ENCODE measurements at regions not wholly inside any gene's neighbourhood (a gene's known extent, or its start where the extent isn't known, plus 50 kb on each side); places are given as distances from the start of the nearest gene placed in this dataset.

DNA sequence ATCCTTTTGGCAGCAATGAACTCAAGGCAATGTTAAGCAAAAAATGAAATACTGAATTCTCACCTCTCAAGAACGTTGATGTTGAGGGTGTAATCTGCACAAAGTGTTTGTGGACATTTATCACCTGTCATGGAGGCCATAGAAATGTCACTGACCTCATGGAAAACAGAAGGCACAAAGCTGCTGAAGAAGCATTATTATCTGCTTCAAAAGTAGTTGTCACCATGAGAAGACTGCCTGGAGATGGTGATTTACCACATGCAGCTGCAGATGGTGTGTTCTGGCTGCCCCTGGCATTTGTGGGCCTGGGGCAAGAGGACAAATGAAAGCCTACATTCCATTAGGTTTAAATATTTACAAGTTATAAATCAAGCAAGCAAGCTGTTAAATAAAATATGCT lies 116.8 kb upstream of the RPS6KA3 start:
- no peak overlapping the region for H3K27ac ChIP-seq
- H3K4me3 ChIP-seq: no peak overlapping the region
- H3K27me3 ChIP-seq (replicated peaks): no peaks in the 10 kb centered on the region
- H3K4me1 ChIP-seq (replicated peaks): no peaks in the 10 kb centered on the region
- no peak for DNase-seq (ENCODE audit: low read depth in 1 of 2, low spot score in 2 of 2)
- no peaks in the 10 kb centered on the region for H3K36me3 ChIP-seq
- H3K9me3 ChIP-seq (replicated peaks): no peaks in the 10 kb centered on the region

DNA sequence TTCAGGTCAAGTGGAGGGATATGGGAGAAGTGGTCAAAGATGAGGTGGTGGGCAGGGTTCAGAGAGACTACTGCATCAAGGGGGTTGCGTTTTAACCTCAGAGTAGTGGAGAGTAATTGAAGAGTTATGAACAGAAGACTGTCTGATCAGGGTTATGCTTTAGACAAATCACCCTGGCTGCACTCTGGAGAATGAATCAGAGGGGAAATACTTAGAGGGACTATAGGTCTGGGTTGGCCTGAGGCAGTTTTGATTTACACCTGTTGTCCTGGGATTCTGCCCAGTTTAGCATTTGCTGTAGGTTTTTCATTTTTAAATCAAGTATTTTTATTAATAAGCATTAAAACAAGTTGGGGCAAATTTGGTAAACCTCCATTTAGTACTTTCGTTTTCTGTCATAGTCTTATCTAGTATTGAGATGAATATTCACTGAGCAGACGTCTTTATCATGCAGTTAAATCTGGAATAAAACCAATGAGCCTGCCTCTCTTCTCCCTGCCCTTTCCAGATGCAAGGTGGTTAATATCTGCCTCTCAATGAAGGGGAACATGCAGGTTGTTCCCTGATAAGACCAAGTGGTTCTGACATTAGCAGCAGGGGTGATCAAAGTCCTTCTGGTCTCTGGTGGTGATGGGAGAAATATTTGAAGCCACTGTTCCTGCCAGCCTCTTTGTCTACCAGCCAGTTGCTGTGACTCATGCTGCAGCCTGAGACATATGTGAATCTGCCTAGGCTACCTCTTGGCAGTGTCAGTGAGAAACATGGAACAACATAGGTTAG lies 116.0 kb upstream of the RPS6KA3 start:
- H3K36me3 ChIP-seq: no peaks in the 10 kb centered on the region
- DNase-seq (ENCODE audit: low read depth in 1 of 2, low spot score in 2 of 2): no peak
- no peaks in the 10 kb centered on the region for H3K4me1 ChIP-seq (replicated peaks)
- H3K27ac ChIP-seq: no peak overlapping the region
- no peaks in the 10 kb centered on the region for H3K9me3 ChIP-seq (replicated peaks)
- H3K27me3 ChIP-seq (replicated peaks): no peaks in the 10 kb centered on the region
- H3K4me3 ChIP-seq: no peak overlapping the region

DNA sequence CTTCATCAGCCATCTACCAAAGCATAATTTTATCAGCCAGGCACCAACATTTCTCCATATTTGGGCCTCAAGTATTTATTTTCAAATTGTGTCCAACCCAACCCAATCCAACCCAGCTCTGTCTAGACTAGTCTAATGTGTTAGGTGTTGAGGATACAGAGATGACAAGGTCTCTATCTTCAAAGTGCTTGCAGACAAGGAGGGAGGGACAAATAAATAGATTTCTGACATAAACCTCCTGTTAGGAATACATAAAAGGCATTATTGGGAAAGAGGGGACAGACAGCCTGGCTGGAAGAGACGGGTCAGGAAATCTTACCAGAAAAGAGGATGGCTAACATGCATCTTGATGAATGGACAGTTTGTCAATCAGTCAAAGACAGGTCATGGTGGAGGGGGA lies 115.4 kb upstream of the RPS6KA3 start:
- Histone ChIP-seq H3K27ac (no peak overlapping the region), H3K4me3 (no peak overlapping the region), H3K9me3 (replicated peaks) (no peaks in the 10 kb centered on the region), H3K4me1 (replicated peaks) (no peaks in the 10 kb centered on the region), H3K36me3 (no peaks in the 10 kb centered on the region), H3K27me3 (replicated peaks) (no peaks in the 10 kb centered on the region)
- no peak for DNase-seq (ENCODE audit: low read depth in 1 of 2, low spot score in 2 of 2)

DNA sequence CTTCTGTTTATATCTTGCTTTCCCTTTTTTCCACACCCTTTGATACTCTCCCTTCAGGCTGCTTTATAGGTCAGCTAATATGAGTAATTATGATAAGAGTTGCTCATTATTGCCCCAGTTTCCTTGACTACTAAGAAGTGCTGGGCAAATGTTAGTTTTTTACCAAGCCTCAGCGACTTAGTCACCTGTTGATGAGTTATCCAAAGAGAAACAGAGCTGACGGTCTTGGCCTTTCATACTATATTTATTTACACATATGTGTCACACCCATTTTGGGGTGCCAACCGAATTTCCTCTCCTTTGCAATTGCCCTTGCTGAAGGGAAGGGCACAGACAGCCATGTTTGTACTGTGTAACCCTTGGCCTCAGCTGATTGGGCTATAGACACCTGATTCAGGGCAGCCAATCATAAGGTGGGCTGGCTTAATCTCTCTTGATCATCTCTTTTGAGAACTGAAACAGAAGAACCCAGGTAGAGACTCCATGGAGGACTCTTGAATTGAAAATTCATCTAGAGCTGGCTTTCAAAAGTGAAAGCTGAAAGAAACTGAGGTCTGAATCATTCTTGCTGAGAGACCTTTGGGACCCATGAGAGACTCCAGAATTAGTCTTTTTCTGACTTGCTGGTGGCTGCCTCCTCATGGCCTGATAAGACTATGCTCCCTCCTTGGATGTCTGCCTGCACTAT lies 111.7 kb upstream of the RPS6KA3 start:
- Histone ChIP-seq H3K27ac (no peak overlapping the region), H3K36me3 (no peaks in the 10 kb centered on the region), H3K9me3 (replicated peaks) (no peaks in the 10 kb centered on the region), H3K27me3 (replicated peaks) (no peaks in the 10 kb centered on the region), H3K4me1 (replicated peaks) (no peaks in the 10 kb centered on the region), H3K4me3 (no peak overlapping the region)
- no peak for DNase-seq (ENCODE audit: low read depth in 1 of 2, low spot score in 2 of 2)

DNA sequence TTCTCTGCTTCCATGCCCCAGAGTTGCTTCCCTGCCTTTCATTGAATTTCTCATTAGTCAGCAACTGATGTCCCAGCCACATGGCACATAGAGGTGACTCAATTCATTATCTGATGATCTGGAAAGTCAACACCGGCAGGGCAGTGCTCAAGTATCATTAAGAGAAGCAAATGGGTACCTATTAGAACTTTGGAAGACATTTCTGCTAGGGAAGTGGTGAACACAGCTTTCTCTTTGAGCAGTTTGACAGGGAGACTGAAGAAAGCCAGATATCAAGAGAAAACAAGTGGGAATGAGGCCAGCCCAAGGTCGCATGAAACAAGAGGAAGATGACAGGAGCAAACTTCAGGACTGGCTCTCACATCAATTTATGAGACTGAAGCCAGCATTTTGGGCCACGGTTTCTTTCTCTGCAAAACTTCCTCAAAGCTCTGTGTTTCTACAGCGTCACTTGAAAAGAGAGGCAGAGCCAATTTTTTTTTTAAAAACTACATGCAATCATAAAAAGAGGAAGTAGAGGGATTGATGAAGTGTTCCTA lies 108.3 kb upstream of the RPS6KA3 start:
- H3K27me3 ChIP-seq (replicated peaks): no peaks in the 10 kb centered on the region
- H3K4me3 ChIP-seq: no peak overlapping the region
- no peak for DNase-seq (ENCODE audit: low read depth in 1 of 2, low spot score in 2 of 2)
- H3K4me1 ChIP-seq (replicated peaks): no peaks in the 10 kb centered on the region
- no peak overlapping the region for H3K27ac ChIP-seq
- no peaks in the 10 kb centered on the region for H3K9me3 ChIP-seq (replicated peaks)
- no peaks in the 10 kb centered on the region for H3K36me3 ChIP-seq

DNA sequence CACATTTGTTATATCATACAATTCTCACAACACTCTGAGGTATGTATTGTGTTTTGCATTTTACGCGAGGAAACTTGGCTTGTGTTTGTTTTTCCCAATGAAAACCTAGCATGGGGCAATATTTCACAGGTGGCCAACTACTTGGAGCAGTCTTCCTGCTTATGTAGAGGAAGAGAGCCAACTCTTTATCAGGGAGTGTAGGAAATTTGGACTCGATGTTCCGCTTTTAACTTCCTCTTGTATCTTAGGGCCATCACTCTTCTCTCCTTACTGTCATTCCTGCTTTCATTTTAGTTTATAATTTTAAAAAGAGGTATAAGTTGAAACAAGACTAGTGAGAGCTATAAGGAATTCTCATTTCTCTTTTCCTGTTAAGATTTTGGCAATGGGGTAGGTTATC lies 107.7 kb upstream of the RPS6KA3 start:
- Histone ChIP-seq H3K36me3 (no peaks in the 10 kb centered on the region), H3K9me3 (replicated peaks) (no peaks in the 10 kb centered on the region), H3K4me1 (replicated peaks) (no peaks in the 10 kb centered on the region), H3K27me3 (replicated peaks) (no peaks in the 10 kb centered on the region), H3K27ac (no peak overlapping the region), H3K4me3 (no peak overlapping the region)
- no peak for DNase-seq (ENCODE audit: low read depth in 1 of 2, low spot score in 2 of 2)

DNA sequence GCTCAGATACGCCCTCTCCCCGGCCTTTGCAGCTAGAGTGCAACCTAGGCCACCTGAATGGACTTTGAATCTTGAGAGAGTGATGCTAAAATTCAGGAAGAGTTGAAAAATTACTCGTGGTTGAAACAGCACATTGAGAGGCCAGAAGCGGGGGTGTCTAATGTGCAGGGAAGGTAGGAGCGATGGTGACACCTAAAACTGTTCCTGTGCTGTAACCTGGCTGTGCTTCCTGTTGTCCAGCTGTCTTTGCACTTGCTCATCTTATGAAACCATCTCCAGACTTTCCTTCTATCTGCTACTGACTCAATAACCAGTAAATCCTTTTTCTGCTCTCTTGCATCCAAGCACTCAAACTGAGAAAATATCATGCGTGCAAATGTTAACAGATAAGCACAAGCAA lies 106.4 kb upstream of the RPS6KA3 start:
- Histone ChIP-seq H3K27me3 (replicated peaks) (no peaks in the 10 kb centered on the region), H3K4me1 (replicated peaks) (no peaks in the 10 kb centered on the region), H3K9me3 (replicated peaks) (no peaks in the 10 kb centered on the region), H3K27ac (no peak overlapping the region), H3K4me3 (no peak overlapping the region), H3K36me3 (no peaks in the 10 kb centered on the region)
- DNase-seq (ENCODE audit: low read depth in 1 of 2, low spot score in 2 of 2): no peak

DNA sequence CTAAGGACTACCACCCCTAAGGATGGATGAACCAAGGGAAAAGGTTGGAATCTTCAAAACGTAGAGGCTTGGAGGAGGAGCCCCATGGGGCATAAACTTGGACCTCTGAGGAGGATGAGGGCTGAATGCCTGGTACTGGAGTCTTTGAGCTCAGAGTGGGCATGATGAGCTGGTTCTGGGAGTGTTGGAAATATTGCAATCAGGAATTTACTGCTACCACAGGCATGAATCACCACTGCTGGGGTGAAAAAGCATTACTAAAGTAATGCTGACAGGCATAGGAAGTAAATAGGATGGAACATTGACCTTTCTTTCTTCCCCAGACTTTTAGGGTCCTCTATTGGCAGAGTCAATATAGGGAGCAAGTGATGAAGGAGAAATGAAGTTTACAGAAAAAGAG lies 105.8 kb upstream of the RPS6KA3 start:
- no peaks in the 10 kb centered on the region for H3K4me1 ChIP-seq (replicated peaks)
- H3K27ac ChIP-seq: no peak overlapping the region
- no peaks in the 10 kb centered on the region for H3K36me3 ChIP-seq
- H3K9me3 ChIP-seq (replicated peaks): no peaks in the 10 kb centered on the region
- no peaks in the 10 kb centered on the region for H3K27me3 ChIP-seq (replicated peaks)
- DNase-seq (ENCODE audit: low read depth in 1 of 2, low spot score in 2 of 2): no peak
- H3K4me3 ChIP-seq: no peak overlapping the region

DNA sequence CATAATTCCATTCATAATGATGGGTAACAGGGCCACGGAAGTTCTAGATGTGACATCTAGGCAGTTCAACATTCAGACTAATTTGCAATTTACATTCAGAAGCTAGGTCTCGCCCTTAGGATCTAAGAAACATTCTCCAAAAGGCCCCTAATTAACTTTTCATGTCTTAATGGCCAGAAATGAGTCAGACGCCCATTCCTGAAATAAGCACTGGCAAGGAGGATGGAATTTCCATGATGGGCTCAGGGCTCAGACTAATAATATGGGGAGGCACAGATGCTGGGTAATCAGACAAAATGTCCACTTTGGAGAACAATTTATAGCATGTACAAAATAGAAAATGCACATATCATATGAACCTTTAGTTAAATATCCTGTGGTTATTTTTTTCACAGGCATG lies 102.8 kb upstream of the RPS6KA3 start:
- H3K36me3 ChIP-seq: no peaks in the 10 kb centered on the region
- no peaks in the 10 kb centered on the region for H3K9me3 ChIP-seq (replicated peaks)
- H3K4me1 ChIP-seq (replicated peaks): no peaks in the 10 kb centered on the region
- no peaks in the 10 kb centered on the region for H3K27me3 ChIP-seq (replicated peaks)
- no peak overlapping the region for H3K4me3 ChIP-seq
- DNase-seq (ENCODE audit: low read depth in 1 of 2, low spot score in 2 of 2): no peak
- H3K27ac ChIP-seq: no peak overlapping the region

DNA sequence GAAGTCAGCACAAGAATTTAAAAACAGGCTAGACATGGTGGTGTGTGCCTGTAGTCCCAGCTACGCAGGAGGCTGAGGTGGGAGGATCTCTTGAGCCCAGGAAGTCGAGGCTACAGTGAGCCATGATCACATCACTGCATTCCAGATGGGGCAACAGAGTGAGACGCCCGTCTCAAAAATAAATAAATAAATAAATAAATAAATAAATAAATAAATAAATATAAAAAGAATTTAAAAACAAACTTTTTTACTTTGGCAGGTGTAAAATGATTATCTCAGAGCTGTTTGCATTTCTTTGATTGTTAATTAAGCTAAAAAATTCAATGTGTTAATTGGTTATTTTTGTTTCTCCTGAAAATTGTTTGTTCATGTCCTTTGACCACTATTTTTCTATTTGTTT lies 97.5 kb upstream of the RPS6KA3 start:
- no peak for DNase-seq (ENCODE audit: low read depth in 1 of 2, low spot score in 2 of 2)

DNA sequence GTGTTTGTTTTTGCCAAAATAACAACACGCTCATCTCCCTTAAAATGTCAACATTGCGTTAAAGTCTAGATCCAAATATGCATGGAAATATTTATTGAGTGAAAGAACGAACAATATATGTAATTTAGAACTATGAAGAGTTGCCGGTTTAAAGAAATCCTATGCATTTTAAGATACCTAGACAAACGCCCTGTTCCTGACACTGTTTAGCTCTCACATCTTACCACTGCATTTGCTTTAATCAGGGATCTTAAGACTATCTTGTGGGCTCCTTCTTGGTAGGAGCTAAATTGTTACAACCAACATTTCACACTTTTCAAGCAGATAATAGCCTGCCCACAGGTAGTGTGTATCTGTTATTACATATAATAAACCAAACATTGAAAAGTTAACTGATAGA lies 96.6 kb upstream of the RPS6KA3 start:
- DNase-seq (ENCODE audit: low read depth in 1 of 2, low spot score in 2 of 2): no peak
- H3K4me3 ChIP-seq: no peak overlapping the region
- H3K27ac ChIP-seq: no peak overlapping the region
- no peaks in the 10 kb centered on the region for H3K36me3 ChIP-seq
- H3K27me3 ChIP-seq (replicated peaks): no peaks in the 10 kb centered on the region
- H3K9me3 ChIP-seq (replicated peaks): no peaks in the 10 kb centered on the region
- H3K4me1 ChIP-seq (replicated peaks): 0 out of 2 replicates have a peak, but pooled peaks cover 3% of the 10 kb centered on the region

More for the DNA sequence above, 97.5 kb upstream of the RPS6KA3 start:
- H3K4me1 ChIP-seq (replicated peaks): 0 out of 2 replicates have a peak, but pooled peaks cover 3% of the 10 kb centered on the region
- H3K4me3 ChIP-seq: no peak overlapping the region
- H3K27ac ChIP-seq: no peak overlapping the region
- no peaks in the 10 kb centered on the region for H3K27me3 ChIP-seq (replicated peaks)
- no peaks in the 10 kb centered on the region for H3K9me3 ChIP-seq (replicated peaks)
- H3K36me3 ChIP-seq: no peaks in the 10 kb centered on the region

DNA sequence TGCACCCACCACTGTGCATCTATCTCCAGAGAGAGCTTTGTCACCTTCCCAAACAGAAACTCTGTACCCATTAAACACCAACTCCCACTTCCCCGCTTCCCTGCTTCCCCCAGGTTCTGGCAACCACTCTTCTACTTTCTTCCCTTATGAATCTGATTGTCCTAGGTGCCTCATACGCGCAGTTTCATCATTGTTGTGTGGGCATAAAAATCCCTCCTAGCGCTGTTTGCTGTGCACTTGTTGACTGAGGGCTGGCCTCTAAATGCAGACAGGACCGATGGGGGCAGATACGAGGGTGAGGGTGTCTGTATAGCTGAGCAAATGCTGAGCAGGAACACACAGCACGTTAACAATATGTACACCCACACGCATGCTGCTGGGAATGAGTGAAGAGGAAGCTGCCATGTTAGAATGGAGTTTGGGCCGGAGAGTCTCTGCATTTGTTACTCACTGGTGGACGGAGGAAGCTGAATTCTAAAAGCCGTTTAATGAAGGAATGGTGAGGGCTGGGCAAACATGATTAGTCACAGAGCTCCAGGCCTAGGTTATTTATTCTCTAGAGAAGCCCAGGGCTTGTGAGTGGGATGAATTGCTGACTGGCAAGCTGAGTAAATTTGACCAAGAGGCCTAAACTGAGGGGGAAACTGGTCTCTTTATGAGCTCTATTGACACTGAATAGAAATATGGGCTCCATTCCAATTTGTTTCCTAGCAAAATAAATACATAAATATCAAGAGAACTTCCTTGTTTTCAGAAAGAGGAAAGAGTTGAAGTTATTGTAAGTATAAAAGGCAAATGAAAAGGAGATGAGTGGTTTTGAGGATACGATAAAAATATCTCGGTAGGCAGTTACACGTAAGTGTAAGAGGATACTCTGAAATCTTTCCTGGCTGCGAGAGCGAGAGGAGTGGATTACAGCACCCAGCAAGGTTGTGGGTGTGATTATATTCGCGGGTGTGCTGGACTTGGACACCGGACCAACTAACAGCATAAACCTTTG lies 95.9 kb upstream of the RPS6KA3 start:
- H3K36me3 ChIP-seq: no peaks in the 10 kb centered on the region
- no peak overlapping the region for H3K4me3 ChIP-seq
- no peak overlapping the region for H3K27ac ChIP-seq
- H3K9me3 ChIP-seq (replicated peaks): no peaks in the 10 kb centered on the region
- H3K27me3 ChIP-seq (replicated peaks): no peaks in the 10 kb centered on the region
- DNase-seq (ENCODE audit: low read depth in 1 of 2, low spot score in 2 of 2): no peak
- 0 out of 2 replicates have a peak, but pooled peaks cover 3% of the 10 kb centered on the region for H3K4me1 ChIP-seq (replicated peaks)

DNA sequence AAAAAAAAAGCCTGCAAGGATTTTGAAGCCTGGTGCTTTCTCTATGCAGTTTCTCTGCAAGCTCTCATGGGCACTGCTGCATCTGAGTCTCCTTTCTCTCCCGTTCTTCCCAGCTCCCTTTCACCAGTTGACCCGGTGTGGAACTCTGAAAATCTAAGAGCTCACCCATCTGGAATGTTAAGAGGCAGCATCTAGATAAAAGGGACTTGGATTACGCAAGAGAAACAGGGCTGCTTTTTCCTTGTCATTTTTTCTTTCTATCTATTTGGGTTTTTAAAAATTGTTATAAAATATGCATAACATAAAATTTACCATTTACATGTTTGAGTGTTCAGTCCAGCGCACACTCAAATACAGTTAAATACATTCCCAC lies 95.2 kb upstream of the RPS6KA3 start:
- H3K9me3 ChIP-seq (replicated peaks): no peaks in the 10 kb centered on the region
- no peak overlapping the region for H3K4me3 ChIP-seq

More for the DNA sequence above, 95.2 kb upstream of the RPS6KA3 start:
- H3K27ac ChIP-seq: no peak overlapping the region
- H3K36me3 ChIP-seq: no peaks in the 10 kb centered on the region
- 0 out of 2 replicates have a peak, but pooled peaks cover 3% of the 10 kb centered on the region for H3K4me1 ChIP-seq (replicated peaks)
- H3K27me3 ChIP-seq (replicated peaks): no peaks in the 10 kb centered on the region
- no peak for DNase-seq (ENCODE audit: low read depth in 1 of 2, low spot score in 2 of 2)

Data from SJSA1 (cell line).